ENCODE measurements at regions not wholly inside any gene's neighbourhood (a gene's known extent, or its start where the extent isn't known, plus 50 kb on each side); places are given as distances from the start of the nearest gene placed in this dataset.

- FAIRE-seq = no peak
- Histone ChIP-seq H3K27me3 (replicated peaks in 1 of 2; ENCODE audit: control insufficient read depth in 2 of 2, insufficient read depth in 2 of 2, low read length in 1 of 2) (no peaks in the 10 kb centered on the region), H3K4me1 (ENCODE audit: control insufficient read depth, insufficient read depth, low read length) (no peaks in the 10 kb centered on the region), H2AFZ (ENCODE audit: control insufficient read depth, low read depth, low read length) (no peak overlapping the region), H3K79me2 (ENCODE audit: control insufficient read depth, insufficient read depth, low read length) (no peaks in the 10 kb centered on the region), H3K27ac (ENCODE audit: control insufficient read depth, insufficient read depth) (no peak overlapping the region), H3K9ac (ENCODE audit: control insufficient read depth, insufficient read depth, low read length) (no peak overlapping the region), H4K20me1 (ENCODE audit: control insufficient read depth, insufficient read depth) (no peaks in the 10 kb centered on the region), H3K4me3 (no peak overlapping the region), H3K36me3 (ENCODE audit: control insufficient read depth in 2 of 2, insufficient read depth in 2 of 2, low read length in 1 of 2) (no peaks in the 10 kb centered on the region), H3K4me2 (ENCODE audit: control insufficient read depth, insufficient read depth) (no peak overlapping the region), H3K9me3 (replicated peaks; ENCODE audit: control insufficient read depth, insufficient read depth, low read length) (no peaks in the 10 kb centered on the region)
- intact Hi-C loops (cut with micrococcal nuclease; ENCODE audit: unreplicated experiment) = loop anchor here (10.0 kb wide), 1 partner anchor 210 kb away; no protein-coding TSS in a partner anchor
- ATAC-seq = no peak
- TF ChIP-seq YBX1 (IDR thresholded peaks at IDR 0.05) (no peak), MAX (IDR thresholded peaks at IDR 0.05; ENCODE audit: low read depth, low read length) (no peak), SUPT20H (IDR thresholded peaks at IDR 0.05; ENCODE audit: borderline replicate concordance, control insufficient read depth, low read depth, low read length) (no peak), RELA (IDR thresholded peaks at IDR 0.05; ENCODE audit: borderline replicate concordance, partially characterized antibody) (no peak), ATF3 (IDR thresholded peaks at IDR 0.05; ENCODE audit: borderline replicate concordance, extremely low read depth, low read depth, low read length) (no peak), CBFB (IDR thresholded peaks at IDR 0.05; ENCODE audit: low read depth) (no peak), TBL1XR1 (IDR thresholded peaks at IDR 0.05; ENCODE audit: low read depth, low read length) (no peak), BHLHE40 (IDR thresholded peaks at IDR 0.05; ENCODE audit: borderline replicate concordance in 1 of 2, low read depth in 2 of 2, low read length in 1 of 2) (no peak), IRF5 (IDR thresholded peaks at IDR 0.05; ENCODE audit: borderline replicate concordance) (no peak), E2F4 (IDR thresholded peaks at IDR 0.05; ENCODE audit: low read depth, low read length) (no peak), ZBTB33 (IDR thresholded peaks at IDR 0.05) (no peak), E4F1 (IDR thresholded peaks at IDR 0.05; ENCODE audit: borderline replicate concordance, partially characterized antibody) (no peak)
- no TSS peak for BruUV-seq (replicated peaks)
- ChIA-PET SMC1A (ENCODE audit: uncharacterized antibody, unreplicated experiment) (no interaction called here), POLR2A (no interaction called here), RAD21 (ENCODE audit: unreplicated experiment) (no interaction called here), CTCF (interaction anchor here (0.6 kb wide), 1 partner anchor 199 kb away, joined by 3 read pairs; no protein-coding TSS in a partner anchor)
- 23% methylated on average over 4 of the region's 4 CpGs for WGBS (ENCODE audit: insufficient coverage, insufficient replicate concordance, low lambda C conversion rate, missing lambda C conversion rate)
- no peak for DNase-seq (ENCODE audit: low read depth, low spot score)
- in situ Hi-C loops (cut with MboI) = no loop called here
Observed at GRCh38 chr4:17124767-17125166, 226.3 kb upstream of the LDB2 start.
